IMR-90 (cell line): ENCODE measurements at regions not wholly inside any gene's neighbourhood (a gene's known extent, or its start where the extent isn't known, plus 50 kb on each side); places are given as distances from the start of the nearest gene placed in this dataset.

ENCODE experiments used
- ATAC-seq: fragments of 200-7000 bp; cut with Tn5 transposase; 2 replicates; pipeline ENCODE4 v1.9.1; 2020; ENCODE audit warnings: low read depth, mild to moderate bottlenecking, moderate library complexity
- BruUV-seq: library from RNA; stranded (reverse); fragments of 400-500 nt; replicated peaks from 2 replicates; lab custom pipeline; 2021; lab: Mats Ljungman, UMichigan
- CTCF ChIA-PET: fragments of 300-600 bp; formaldehyde crosslinking; extraction: SDS; loops from one replicate; lab custom pipeline; 2021; ENCODE audit warnings: antibody characterized with exemption; lab: Yijun Ruan, JAX
- POLR2A ChIA-PET: fragments of 300-600 bp; sonication (Branson Sonifier 250); formaldehyde crosslinking; loops from one replicate; lab custom pipeline; 2022; ENCODE audit warnings: antibody characterized with exemption; ENCODE audit not compliant: unreplicated experiment; lab: Charles Lee
- DNase-seq: peaks from one replicate; pipeline ENCODE4 v3.0.0; 2013
- H2AFZ ChIP-seq: replicated peaks from 2 replicates; pipeline ENCODE3; 2013; ENCODE audit warnings: low read length, mild to moderate bottlenecking; ENCODE audit not compliant: poor library complexity
- H2AK5ac ChIP-seq: 2 replicates; pipeline ENCODE4 v1.6.1; 2013; ENCODE audit warnings: low read depth, low read length, inconsistent platforms
- H2AK9ac ChIP-seq: replicated peaks from 2 replicates; pipeline ENCODE3; 2013; ENCODE audit warnings: mild to moderate bottlenecking, low read depth, low read length, moderate library complexity; ENCODE audit not compliant: poor library complexity
- H2BK120ac ChIP-seq: 2 replicates; pipeline ENCODE4 v1.6.1; 2013; ENCODE audit warnings: low read depth, low read length, inconsistent platforms
- H2BK15ac ChIP-seq: 3 replicates; pipeline ENCODE4 v1.6.1; 2013; ENCODE audit warnings: low read depth, low read length, inconsistent platforms
- H2BK20ac ChIP-seq: 2 replicates; pipeline ENCODE4 v1.6.1; 2013; ENCODE audit warnings: low read depth, mild to moderate bottlenecking, inconsistent platforms, low read length, moderate library complexity
- H2BK5ac ChIP-seq: 2 replicates; pipeline ENCODE4 v1.6.1; 2013; ENCODE audit warnings: mild to moderate bottlenecking, low read depth, low read length, inconsistent platforms; ENCODE audit not compliant: poor library complexity, severe bottlenecking
- H3K14ac ChIP-seq: replicated peaks from 2 replicates; pipeline ENCODE4 v1.6.1; 2013; ENCODE audit warnings: low read depth, low read length, inconsistent platforms
- H3K18ac ChIP-seq: 2 replicates; pipeline ENCODE4 v1.6.1; 2013; ENCODE audit warnings: low read depth, low read length, control low read depth
- H3K23ac ChIP-seq: 2 replicates; pipeline ENCODE4 v1.6.1; 2013; ENCODE audit warnings: low read depth, low read length, inconsistent platforms
- H3K27ac ChIP-seq: 2 replicates; pipeline ENCODE4 v1.5.1; 2013; ENCODE audit warnings: mild to moderate bottlenecking, control low read depth, low read length; ENCODE audit not compliant: insufficient read depth
- H3K27me3 ChIP-seq: 2 replicates; pipeline ENCODE4 v1.6.1; 2013; ENCODE audit warnings: low read length; ENCODE audit not compliant: control insufficient read depth, insufficient read depth
- H3K36me3 ChIP-seq: 2 replicates; pipeline ENCODE4 v1.6.1; 2013; ENCODE audit warnings: low read length, mixed read lengths; ENCODE audit not compliant: control insufficient read depth, insufficient read depth
- H3K4ac ChIP-seq: 2 replicates; pipeline ENCODE4 v1.6.1; 2013; ENCODE audit warnings: low read depth, low read length, inconsistent platforms
- H3K4me1 ChIP-seq: 2 replicates; pipeline ENCODE4 v1.6.1; 2013; ENCODE audit warnings: low read length, mixed read lengths; ENCODE audit not compliant: control insufficient read depth, insufficient read depth
- H3K4me2 ChIP-seq: 2 replicates; pipeline ENCODE4 v1.6.1; 2013; ENCODE audit warnings: low read depth, mild to moderate bottlenecking, control low read depth, low read length, moderate library complexity
- H3K4me3 ChIP-seq: 2 replicates; pipeline ENCODE4 v1.5.1; 2013; ENCODE audit warnings: low read depth, mild to moderate bottlenecking, control low read depth, low read length, moderate library complexity; ENCODE audit not compliant: insufficient read depth
- H3K56ac ChIP-seq: 2 replicates; pipeline ENCODE4 v1.6.1; 2013; ENCODE audit warnings: low read length, inconsistent platforms; ENCODE audit not compliant: insufficient read depth; ENCODE audit errors: extremely low read depth
- H3K79me1 ChIP-seq, 2 experiments: 2 replicates each; pipeline ENCODE4 v1.6.1; 2013; ENCODE audit warnings: low read length in 2 of 2, inconsistent platforms in 1 of 2, low read depth in 1 of 2
- H3K9ac ChIP-seq: 2 replicates; pipeline ENCODE4 v1.6.1; 2013; ENCODE audit warnings: low read depth, low read length, control low read depth
- H3K9me1 ChIP-seq: 2 replicates; pipeline ENCODE4 v1.6.1; 2013; ENCODE audit warnings: low read length, inconsistent platforms; ENCODE audit not compliant: insufficient read depth
- H3K9me3 ChIP-seq: 2 replicates; pipeline ENCODE4 v1.6.1; 2013; ENCODE audit warnings: low read length; ENCODE audit not compliant: control insufficient read depth, insufficient read depth
- H4K20me1 ChIP-seq: 2 replicates; pipeline ENCODE4 v1.6.1; 2013; ENCODE audit warnings: low read length, inconsistent platforms; ENCODE audit not compliant: insufficient read depth
- H4K5ac ChIP-seq: 2 replicates; pipeline ENCODE4 v1.6.1; 2013; ENCODE audit warnings: mild to moderate bottlenecking, low read depth, low read length, control low read depth
- H4K8ac ChIP-seq, 2 experiments: 2 replicates each; pipeline ENCODE4 v1.6.1; 2013; ENCODE audit warnings: low read depth in 2 of 2, low read length in 2 of 2, control low read depth in 1 of 2, inconsistent platforms in 1 of 2
- H4K91ac ChIP-seq: 2 replicates; pipeline ENCODE4 v1.6.1; 2013; ENCODE audit warnings: low read depth, low read length, inconsistent platforms; ENCODE audit not compliant: insufficient read depth
- BHLHE40 ChIP-seq: fragments of 150-350 bp; IDR thresholded peaks from 2 replicates; pipeline ENCODE4 v1.6.1; 2016; ENCODE audit warnings: mild to moderate bottlenecking, low read depth, low read length
- CEBPB ChIP-seq: IDR thresholded peaks from 2 replicates; pipeline ENCODE4 v1.6.1; 2012; ENCODE audit warnings: low read depth, low read length, improper control_type of control experiment
- CHD1 ChIP-seq: IDR thresholded peaks from 2 replicates; pipeline ENCODE4 v1.6.1; 2012; ENCODE audit warnings: low read depth, low read length, improper control_type of control experiment
- CTCF ChIP-seq: conservative IDR thresholded peaks from 2 replicates; pipeline ENCODE4 v1.5.1; 2012; ENCODE audit warnings: mild to moderate bottlenecking, low read depth, low read length, improper control_type of control experiment
- ELK1 ChIP-seq: fragments of 150-350 bp; IDR thresholded peaks from 2 replicates; pipeline ENCODE4 v1.6.1; 2016; ENCODE audit warnings: low read depth, mild to moderate bottlenecking, low read length, moderate library complexity, borderline replicate concordance
- FOS ChIP-seq: fragments of 150-350 bp; IDR thresholded peaks from 2 replicates; pipeline ENCODE4 v1.6.1; 2016; ENCODE audit warnings: low read depth, low read length
- MAFK ChIP-seq: IDR thresholded peaks from 2 replicates; pipeline ENCODE4 v1.6.1; 2012; ENCODE audit warnings: low read depth, low read length, improper control_type of control experiment
- MAZ ChIP-seq: IDR thresholded peaks from 2 replicates; pipeline ENCODE4 v1.6.1; 2012; ENCODE audit warnings: low read depth, mild to moderate bottlenecking, low read length, improper control_type of control experiment, moderate library complexity, borderline replicate concordance
- MXI1 ChIP-seq: IDR thresholded peaks from 2 replicates; pipeline ENCODE4 v1.6.1; 2012; ENCODE audit warnings: low read depth, mild to moderate bottlenecking, low read length, moderate library complexity, borderline replicate concordance
- NFE2L2 ChIP-seq: fragments of 150-350 bp; IDR thresholded peaks from 2 replicates; pipeline ENCODE4 v1.6.1; 2016; ENCODE audit warnings: low read depth, mild to moderate bottlenecking, low read length
- POLR2A ChIP-seq: IDR thresholded peaks from 2 replicates; pipeline ENCODE4 v1.6.1; 2012; ENCODE audit warnings: mild to moderate bottlenecking, low read depth, low read length
- RAD21 ChIP-seq: IDR thresholded peaks from 2 replicates; pipeline ENCODE4 v1.6.1; 2012; ENCODE audit warnings: low read length, improper control_type of control experiment
- RFX5 ChIP-seq: IDR thresholded peaks from 2 replicates; pipeline ENCODE4 v1.8.0; 2012; ENCODE audit warnings: low read depth, mild to moderate bottlenecking, low read length, moderate library complexity
- SMC3 ChIP-seq: fragments of 150-350 bp; IDR thresholded peaks from 2 replicates; pipeline ENCODE4 v1.6.1; 2016; ENCODE audit warnings: low read depth, mild to moderate bottlenecking, antibody characterized with exemption, low read length, moderate library complexity
- WGBS, 2 experiments: methylation state at CpG; one replicate each; pipeline versions ENCODE4 v1.1.5 to v1.1.7; 2013; ENCODE audit warnings: missing lambda C conversion rate in 2 of 2; ENCODE audit not compliant: insufficient read length in 1 of 2; ENCODE audit errors: extremely low coverage in 2 of 2; 5-methylcytosine and 5-hydroxymethylcytosine counted together
- dilution Hi-C: fragments of 300-500 bp; cut with HindIII; formaldehyde crosslinking; loops from one replicate; pipeline ENCODE4 v1.14.3; 2018; ENCODE audit warnings: low sequenced_read_pairs; ENCODE audit not compliant: unreplicated experiment
- in situ Hi-C: fragments of 300-500 bp; cut with MboI; formaldehyde crosslinking; loops from 3 replicates; pipeline ENCODE4 v1.14.3; 2019; ENCODE audit warnings: low sequenced_read_pairs, inconsistent platforms, mixed read lengths
- intact Hi-C: fragments of 100-400 bp; cut with micrococcal nuclease; formaldehyde crosslinking; loops from 2 replicates; pipeline ENCODE4 v1.10.0; 2022
- TF ChIP-seq, protein P1 (sequence below): fragments of 150-350 bp; IDR thresholded peaks from 2 replicates; pipeline ENCODE4 v1.6.1; 2017; ENCODE audit warnings: mild to moderate bottlenecking, antibody characterized with exemption, low read length, low read depth

DNA sequence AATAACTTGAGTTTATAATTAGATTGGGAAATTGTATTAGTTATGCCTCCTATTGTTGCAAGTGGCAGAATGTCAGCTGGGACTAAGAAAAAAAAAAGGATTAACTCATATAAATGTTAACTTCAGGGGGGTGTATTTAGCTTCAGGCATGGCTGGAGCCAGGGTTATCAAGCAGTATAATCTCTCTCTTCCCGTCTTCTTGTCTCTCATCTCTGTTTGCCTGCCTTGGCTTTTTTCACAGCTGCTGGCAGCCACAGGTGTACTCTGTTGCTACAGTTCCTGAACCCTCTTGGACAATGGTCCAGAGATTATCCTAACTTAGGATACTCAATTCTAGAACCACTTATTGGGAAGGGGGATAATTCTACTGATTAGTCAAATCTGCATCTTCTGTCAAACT lies 370.7 kb upstream of the MEX3C start:
- no peak overlapping the region for H3K4me3 ChIP-seq
- no peak overlapping the region for H3K23ac ChIP-seq
- TF ChIP-seq ELK1 (no peak), POLR2A (no peak), SMC3 (no peak), FOS (no peak), RAD21 (no peak), MXI1 (no peak), NFE2L2 (no peak), CTCF (no peak), RFX5 (no peak), CEBPB (no peak), BHLHE40 (no peak), MAZ (no peak), CHD1 (no peak), MAFK (no peak)
- TF ChIP-seq, protein P1, sequence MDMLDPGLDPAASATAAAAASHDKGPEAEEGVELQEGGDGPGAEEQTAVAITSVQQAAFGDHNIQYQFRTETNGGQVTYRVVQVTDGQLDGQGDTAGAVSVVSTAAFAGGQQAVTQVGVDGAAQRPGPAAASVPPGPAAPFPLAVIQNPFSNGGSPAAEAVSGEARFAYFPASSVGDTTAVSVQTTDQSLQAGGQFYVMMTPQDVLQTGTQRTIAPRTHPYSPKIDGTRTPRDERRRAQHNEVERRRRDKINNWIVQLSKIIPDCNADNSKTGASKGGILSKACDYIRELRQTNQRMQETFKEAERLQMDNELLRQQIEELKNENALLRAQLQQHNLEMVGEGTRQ = no peak
- no peaks in the 10 kb centered on the region for H3K27me3 ChIP-seq
- no peaks in the 10 kb centered on the region for H3K4me1 ChIP-seq
- H3K4ac ChIP-seq = no peak overlapping the region
- ATAC-seq = no peak
- CTCF ChIA-PET = no interaction called here
- no peak overlapping the region for H4K91ac ChIP-seq
- no peaks in the 10 kb centered on the region for H3K79me1 ChIP-seq
- H2BK5ac ChIP-seq = no peak overlapping the region
- no peak overlapping the region for H3K18ac ChIP-seq
- no peak overlapping the region for H3K14ac ChIP-seq
- H3K56ac ChIP-seq = no peak overlapping the region
- in situ Hi-C loops = no loop called here
- H3K27ac ChIP-seq = no peak overlapping the region
- no peak overlapping the region for H2AK9ac ChIP-seq
- H4K8ac ChIP-seq = no peak overlapping the region
- no peak for DNase-seq
- WGBS, 2 experiments = no CpG with 5 or more reads among the region's 1 CpG
- H3K9ac ChIP-seq = no peak overlapping the region
- H3K9me3 ChIP-seq = peaks cover 13% of the 10 kb centered on the region
- H2BK15ac ChIP-seq = no peak overlapping the region
- no peaks in the 10 kb centered on the region for H4K20me1 ChIP-seq
- H3K36me3 ChIP-seq = no peaks in the 10 kb centered on the region
- no peak overlapping the region for H4K5ac ChIP-seq
- H2AFZ ChIP-seq = no peak overlapping the region
- dilution Hi-C loops = no loop called here
- intact Hi-C loops = no loop called here
- H2BK120ac ChIP-seq = no peak overlapping the region
- H3K9me1 ChIP-seq = no peaks in the 10 kb centered on the region
- POLR2A ChIA-PET = no interaction called here
- H2BK20ac ChIP-seq = no peak overlapping the region
- no peak overlapping the region for H2AK5ac ChIP-seq
- BruUV-seq = no TSS peak
- H3K4me2 ChIP-seq = no peak overlapping the region
